ENCODE measurements at regions not wholly inside any gene's neighbourhood (a gene's known extent, or its start where the extent isn't known, plus 50 kb on each side); places are given as distances from the start of the nearest gene placed in this dataset.

- 59% methylated on average over 5 of the region's 5 CpGs for WGBS
- Histone ChIP-seq H3K4me3 (no peak overlapping the region), H3K4me1 (no peaks in the 10 kb centered on the region), H3K36me3 (no peaks in the 10 kb centered on the region), H3K27me3 (no peaks in the 10 kb centered on the region), H3K27ac (replicated peaks in 1 of 4) (no peak overlapping the region), H3K9me3 (no peaks in the 10 kb centered on the region)
- DNase-seq (ENCODE audit: extremely low spot score) = no peak
- TF ChIP-seq POLR2A (IDR thresholded peaks at IDR 0.05; ENCODE audit: low read depth) = no peak
- no peak for TF ChIP-seq POLR2AphosphoS5 (IDR thresholded peaks at IDR 0.05)
- TF ChIP-seq CTCF (IDR thresholded peaks at IDR 0.05) = no peak
- TF ChIP-seq EP300 (IDR thresholded peaks at IDR 0.05) = no peak
- intact Hi-C loops (cut with DNase I) = no loop called here
Measured at GRCh38 chr4:32735856-32736590, 2015.9 kb downstream of the PCDH7 start.

GRCh38 chr4:32744211-32744610 lies 2024.0 kb downstream of the PCDH7 start:
- 85% methylated on average over 2 of the region's 2 CpGs for WGBS
- intact Hi-C loops (cut with DNase I) = no loop called here
- no peaks in the 10 kb centered on the region for H3K4me1 ChIP-seq
- DNase-seq (ENCODE audit: extremely low spot score) = no peak
- H3K9me3 ChIP-seq = no peaks in the 10 kb centered on the region
- no peaks in the 10 kb centered on the region for H3K27me3 ChIP-seq
- TF ChIP-seq EP300 (IDR thresholded peaks at IDR 0.05) = no peak
- TF ChIP-seq POLR2A (IDR thresholded peaks at IDR 0.05; ENCODE audit: low read depth) = no peak
- TF ChIP-seq POLR2AphosphoS5 (IDR thresholded peaks at IDR 0.05) = no peak
- no peak for TF ChIP-seq CTCF (IDR thresholded peaks at IDR 0.05)
- H3K36me3 ChIP-seq = no peaks in the 10 kb centered on the region
- no peak overlapping the region for H3K4me3 ChIP-seq
- H3K27ac ChIP-seq (replicated peaks in 1 of 4) = no peak overlapping the region

- no peaks in the 10 kb centered on the region for H3K36me3 ChIP-seq
- H3K27me3 ChIP-seq = no peaks in the 10 kb centered on the region
- no peaks in the 10 kb centered on the region for H3K4me1 ChIP-seq
- no peak overlapping the region for H3K4me3 ChIP-seq
- intact Hi-C loops (cut with DNase I) = no loop called here
- 77% methylated on average over 1 of the region's 1 CpG for WGBS
- no peak for DNase-seq (ENCODE audit: extremely low spot score)
- H3K27ac ChIP-seq (replicated peaks in 1 of 4) = no peak overlapping the region
- TF ChIP-seq POLR2AphosphoS5 (IDR thresholded peaks at IDR 0.05) (no peak), POLR2A (IDR thresholded peaks at IDR 0.05; ENCODE audit: low read depth) (no peak), EP300 (IDR thresholded peaks at IDR 0.05) (no peak), CTCF (IDR thresholded peaks at IDR 0.05) (no peak)
- no peaks in the 10 kb centered on the region for H3K9me3 ChIP-seq
Measured at GRCh38 chr4:32745351-32745750, 2025.2 kb downstream of the PCDH7 start.

- Histone ChIP-seq H3K4me1 (no peaks in the 10 kb centered on the region), H3K9me3 (no peaks in the 10 kb centered on the region), H3K36me3 (no peaks in the 10 kb centered on the region), H3K4me3 (no peak overlapping the region), H3K27me3 (no peaks in the 10 kb centered on the region), H3K27ac (replicated peaks in 1 of 4) (no peak overlapping the region)
- no peak for DNase-seq (ENCODE audit: extremely low spot score)
- TF ChIP-seq CTCF (IDR thresholded peaks at IDR 0.05) (no peak), EP300 (IDR thresholded peaks at IDR 0.05) (no peak), POLR2A (IDR thresholded peaks at IDR 0.05; ENCODE audit: low read depth) (no peak), POLR2AphosphoS5 (IDR thresholded peaks at IDR 0.05) (no peak)
- intact Hi-C loops (cut with DNase I) = no loop called here
- WGBS = 94% methylated on average over 13 of the region's 13 CpGs
Measured at GRCh38 chr4:32748061-32748460, 2027.9 kb downstream of the PCDH7 start.

- no peak for TF ChIP-seq EP300 (IDR thresholded peaks at IDR 0.05)
- TF ChIP-seq POLR2AphosphoS5 (IDR thresholded peaks at IDR 0.05) = no peak
- TF ChIP-seq CTCF (IDR thresholded peaks at IDR 0.05) = no peak
- no peak for TF ChIP-seq POLR2A (IDR thresholded peaks at IDR 0.05; ENCODE audit: low read depth)
- H3K27ac ChIP-seq (replicated peaks in 1 of 4) = no peak overlapping the region
- intact Hi-C loops (cut with DNase I) = no loop called here
- no peaks in the 10 kb centered on the region for H3K27me3 ChIP-seq
- H3K36me3 ChIP-seq = no peaks in the 10 kb centered on the region
- 77% methylated on average over 9 of the region's 9 CpGs for WGBS
- no peaks in the 10 kb centered on the region for H3K9me3 ChIP-seq
- no peak for DNase-seq (ENCODE audit: extremely low spot score)
- H3K4me3 ChIP-seq = no peak overlapping the region
- no peaks in the 10 kb centered on the region for H3K4me1 ChIP-seq
Measured at GRCh38 chr4:32748498-32748897, 2028.3 kb downstream of the PCDH7 start.
